OCI-LY3 (cell line): ENCODE measurements at regions not wholly inside any gene's neighbourhood (a gene's known extent, or its start where the extent isn't known, plus 50 kb on each side); places are given as distances from the start of the nearest gene placed in this dataset.

Source experiments
- CTCF ChIP-seq: fragments of 200-600, 300-600 bp; sonication (generic); IDR thresholded peaks from 2 replicates; pipeline ENCODE4 v1.5.1; 2014; ENCODE audit warnings: antibody characterized with exemption, low read length, low read depth
- EZH2phosphoT487 ChIP-seq: fragments of 200-600 bp; shearing (Covaris generic); IDR thresholded peaks from 2 replicates; pipeline ENCODE4 v1.6.1; 2018; ENCODE audit warnings: antibody characterized with exemption, mixed run types, low read depth

- no peak for TF ChIP-seq CTCF
- TF ChIP-seq EZH2phosphoT487: no peak
Observed at GRCh38 chr2:38217401-38218188, 141.6 kb upstream of the CYP1B1 start.
